ENCODE measurements at regions not wholly inside any gene's neighbourhood (a gene's known extent, or its start where the extent isn't known, plus 50 kb on each side); places are given as distances from the start of the nearest gene placed in this dataset.

GRCh38 chr3:83926291-83926690 is 1032.5 kb upstream of the CADM2 start:
- no peak overlapping the region for H3K4me3 ChIP-seq (replicated peaks; ENCODE audit: low read depth, low read length)
- no peak for DNase-seq (ENCODE audit: extremely low read depth, low read depth)
- no peak for TF ChIP-seq CTCF (IDR thresholded peaks at IDR 0.05; ENCODE audit: low read depth, low read length, missing control alignments)

DNA sequence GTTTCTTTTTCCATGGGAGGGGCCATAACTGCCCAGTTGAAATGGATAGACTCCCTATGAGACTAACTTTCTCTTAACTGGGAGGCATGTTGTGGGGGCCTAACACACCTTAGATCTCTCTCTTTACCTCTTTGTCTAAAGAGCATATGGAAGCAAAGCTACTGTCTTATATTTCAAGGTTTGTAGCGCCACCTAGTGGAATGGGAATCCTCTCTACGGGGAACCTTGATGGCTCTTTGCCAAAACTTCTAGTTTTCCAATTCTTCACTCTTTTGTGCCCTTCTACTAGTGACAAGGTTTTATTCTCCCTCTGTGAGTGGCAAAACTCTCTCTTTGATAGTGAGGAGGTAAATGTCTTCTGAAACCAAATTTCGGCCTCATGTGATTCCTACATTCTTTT is 1030.4 kb upstream of the CADM2 start:
- DNase-seq (ENCODE audit: extremely low read depth, low read depth) = no peak
- TF ChIP-seq CTCF (IDR thresholded peaks at IDR 0.05; ENCODE audit: low read depth, low read length, missing control alignments) = peak; percentile 17
- no peak overlapping the region for H3K4me3 ChIP-seq (replicated peaks; ENCODE audit: low read depth, low read length)

DNA sequence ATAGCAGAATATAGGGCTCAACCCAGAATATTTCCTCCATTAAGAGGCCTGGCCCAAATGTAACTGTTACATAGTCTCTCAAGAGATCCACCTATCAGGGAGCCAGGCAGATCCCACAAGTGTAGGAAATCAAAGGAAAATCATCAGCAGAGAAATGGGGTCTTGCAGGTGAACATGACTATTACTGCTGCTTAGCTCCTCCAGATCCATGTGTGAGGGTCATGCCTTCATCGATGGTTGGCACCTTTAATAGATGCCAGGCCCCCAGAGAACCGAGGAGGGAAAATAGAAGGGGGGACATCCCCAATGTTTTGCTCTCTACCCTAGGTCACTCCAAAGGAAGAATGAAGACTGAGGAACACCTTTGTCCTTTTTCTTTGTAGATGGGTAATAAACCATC is 1029.9 kb upstream of the CADM2 start:
- DNase-seq (ENCODE audit: extremely low read depth, low read depth) = no peak
- TF ChIP-seq CTCF (IDR thresholded peaks at IDR 0.05; ENCODE audit: low read depth, low read length, missing control alignments) = no peak
- no peak overlapping the region for H3K4me3 ChIP-seq (replicated peaks; ENCODE audit: low read depth, low read length)

- DNase-seq (ENCODE audit: extremely low read depth, low read depth) = no peak
- no peak overlapping the region for H3K4me3 ChIP-seq (replicated peaks; ENCODE audit: low read depth, low read length)
- no peak for TF ChIP-seq CTCF (IDR thresholded peaks at IDR 0.05; ENCODE audit: low read depth, low read length, missing control alignments)
Observed at GRCh38 chr3:83934192-83935021, 1024.4 kb upstream of the CADM2 start.

DNA sequence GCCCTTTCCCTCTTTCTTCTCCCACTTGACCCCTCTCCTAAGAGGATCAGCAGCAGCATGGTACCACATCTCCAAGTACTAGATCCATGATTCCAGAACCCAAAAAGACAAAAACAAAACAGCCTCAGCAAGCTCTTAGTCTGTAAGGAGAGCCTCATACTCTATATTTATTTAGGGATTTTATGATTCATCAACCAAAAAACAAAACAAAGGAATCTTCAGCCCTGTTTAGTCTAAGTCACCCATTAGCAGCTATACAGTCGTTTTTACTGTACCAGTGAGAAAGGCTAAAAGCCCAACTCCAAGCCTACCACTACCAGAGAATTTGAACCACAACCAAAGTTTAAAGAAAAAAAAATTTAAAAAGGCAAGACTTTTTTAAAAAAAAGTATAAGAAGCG is 1020.3 kb upstream of the CADM2 start:
- TF ChIP-seq CTCF (IDR thresholded peaks at IDR 0.05; ENCODE audit: low read depth, low read length, missing control alignments) = no peak
- no peak overlapping the region for H3K4me3 ChIP-seq (replicated peaks; ENCODE audit: low read depth, low read length)
- no peak for DNase-seq (ENCODE audit: extremely low read depth, low read depth)

DNA sequence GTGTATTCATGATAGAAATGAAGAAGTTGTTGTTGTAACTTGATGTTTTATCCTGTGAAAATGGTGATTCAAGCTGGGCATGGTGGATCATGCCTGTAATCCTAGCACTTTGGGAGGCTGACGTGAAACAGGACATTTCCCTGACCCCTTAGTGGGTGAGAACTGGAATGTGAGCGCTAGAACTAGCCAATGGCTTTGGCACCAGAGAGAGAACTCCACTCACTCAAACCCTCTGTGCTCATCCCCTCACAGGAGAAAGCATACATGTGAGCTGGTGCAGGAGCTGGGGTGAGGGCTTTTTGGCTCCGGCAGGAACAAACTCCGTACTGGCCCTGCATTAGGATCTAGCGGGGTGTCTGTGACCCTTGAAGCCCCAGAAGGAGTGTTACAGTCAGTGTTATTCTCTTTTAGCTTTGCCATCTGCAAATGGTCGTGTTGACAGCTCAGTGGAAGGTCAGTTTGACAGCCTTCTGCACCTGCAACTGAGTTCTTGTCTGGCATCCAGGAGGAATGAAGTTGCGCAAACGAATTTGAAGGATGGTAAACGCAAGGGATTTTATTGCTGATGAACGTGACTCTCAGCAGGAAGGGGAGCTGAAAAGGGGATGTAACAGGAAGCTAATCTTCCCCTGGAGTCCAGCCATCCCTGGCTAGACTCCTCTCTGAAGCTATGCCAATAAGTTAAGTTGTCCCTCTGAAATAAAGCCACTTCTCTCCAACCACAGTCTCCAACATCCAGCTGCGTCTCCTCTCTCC is 1016.6 kb upstream of the CADM2 start:
- no peak for TF ChIP-seq CTCF (IDR thresholded peaks at IDR 0.05; ENCODE audit: low read depth, low read length, missing control alignments)
- H3K4me3 ChIP-seq (replicated peaks; ENCODE audit: low read depth, low read length) = no peak overlapping the region
- no peak for DNase-seq (ENCODE audit: extremely low read depth, low read depth)

All from HFF-Myc (cell line).